ENCODE measurements at regions not wholly inside any gene's neighbourhood (a gene's known extent, or its start where the extent isn't known, plus 50 kb on each side); places are given as distances from the start of the nearest gene placed in this dataset.
"Not testable (repeated sequence)": the region's sequence is repeated elsewhere in the genome, so short reads cannot be mapped to it uniquely, and the experiment has no call there.

DNA sequence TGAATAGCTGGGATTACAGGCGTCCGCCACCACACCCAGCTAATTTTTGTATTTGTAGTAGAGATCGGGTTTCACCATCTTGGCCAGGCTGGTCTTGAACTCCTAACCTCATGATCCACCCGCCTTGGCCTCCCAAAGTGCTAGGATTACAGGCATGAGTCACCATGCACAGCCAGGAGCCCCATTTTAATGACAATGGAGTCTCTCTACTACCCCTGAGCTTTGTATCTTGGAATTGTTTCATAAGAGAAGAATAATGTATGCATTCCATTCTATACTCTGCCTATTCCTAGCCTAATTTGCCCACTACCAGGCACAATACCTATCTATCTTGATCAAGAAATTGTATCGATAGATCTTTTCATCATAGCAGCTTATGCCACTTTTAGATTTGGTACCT is 574.1 kb downstream of the HTR1A start:
- RAD21 ChIA-PET (ENCODE audit: unreplicated experiment) = interaction anchor here (0.7 kb wide), 1 partner anchor 142 kb away, joined by 4 read pairs; no protein-coding TSS in a partner anchor
- H3K36me3 ChIP-seq (ENCODE audit: control insufficient read depth in 2 of 2, insufficient read depth in 2 of 2, low read length in 1 of 2); H3K79me2 ChIP-seq (ENCODE audit: control insufficient read depth, insufficient read depth, low read length); H3K27ac ChIP-seq (ENCODE audit: control insufficient read depth, insufficient read depth); in situ Hi-C loops (cut with MboI); H3K4me3 ChIP-seq; H3K27me3 ChIP-seq (replicated peaks in 1 of 2; ENCODE audit: control insufficient read depth in 2 of 2, insufficient read depth in 2 of 2, low read length in 1 of 2); H2AFZ ChIP-seq (ENCODE audit: control insufficient read depth, low read depth, low read length); intact Hi-C loops (cut with micrococcal nuclease; ENCODE audit: unreplicated experiment); DNase-seq (ENCODE audit: low read depth, low spot score); ATAC-seq; H3K9ac ChIP-seq (ENCODE audit: control insufficient read depth, insufficient read depth, low read length); BruUV-seq (replicated peaks); POLR2A ChIA-PET; H3K9me3 ChIP-seq (replicated peaks; ENCODE audit: control insufficient read depth, insufficient read depth, low read length); H3K4me1 ChIP-seq (ENCODE audit: control insufficient read depth, insufficient read depth, low read length); H4K20me1 ChIP-seq (ENCODE audit: control insufficient read depth, insufficient read depth); FAIRE-seq; H3K4me2 ChIP-seq (ENCODE audit: control insufficient read depth, insufficient read depth): not testable (repeated sequence)
- SMC1A ChIA-PET (ENCODE audit: uncharacterized antibody, unreplicated experiment) = interaction anchor here (0.6 to 1.0 kb wide), 3 partner anchors 13 to 728 kb away, joined by 3 read pairs; no protein-coding TSS in a partner anchor
- WGBS (ENCODE audit: insufficient coverage, insufficient replicate concordance, low lambda C conversion rate, missing lambda C conversion rate) = 52% methylated on average over 5 of the region's 5 CpGs
- CTCF ChIA-PET = interaction anchor here (0.6 kb wide), 1 partner anchor 945 kb away, joined by 3 read pairs; no protein-coding TSS in a partner anchor

- FAIRE-seq (no peak), DNase-seq (ENCODE audit: low read depth, low spot score) (no peak), ATAC-seq (no peak)
- Histone ChIP-seq H4K20me1 (ENCODE audit: control insufficient read depth, insufficient read depth) (no peaks in the 10 kb centered on the region), H3K79me2 (ENCODE audit: control insufficient read depth, insufficient read depth, low read length) (no peaks in the 10 kb centered on the region), H3K4me1 (ENCODE audit: control insufficient read depth, insufficient read depth, low read length) (no peaks in the 10 kb centered on the region), H3K27me3 (replicated peaks in 1 of 2; ENCODE audit: control insufficient read depth in 2 of 2, insufficient read depth in 2 of 2, low read length in 1 of 2) (no peaks in the 10 kb centered on the region), H3K27ac (ENCODE audit: control insufficient read depth, insufficient read depth) (no peak overlapping the region), H3K9me3 (replicated peaks; ENCODE audit: control insufficient read depth, insufficient read depth, low read length) (no peaks in the 10 kb centered on the region), H3K36me3 (ENCODE audit: control insufficient read depth in 2 of 2, insufficient read depth in 2 of 2, low read length in 1 of 2) (no peaks in the 10 kb centered on the region), H3K4me3 (no peak overlapping the region), H3K9ac (ENCODE audit: control insufficient read depth, insufficient read depth, low read length) (no peak overlapping the region), H3K4me2 (ENCODE audit: control insufficient read depth, insufficient read depth) (no peak overlapping the region), H2AFZ (ENCODE audit: control insufficient read depth, low read depth, low read length) (no peak overlapping the region)
- intact Hi-C loops (cut with micrococcal nuclease; ENCODE audit: unreplicated experiment) = no loop called here
- POLR2A ChIA-PET = no interaction called here
- SMC1A ChIA-PET (ENCODE audit: uncharacterized antibody, unreplicated experiment) = interaction anchor here (1.4 kb wide), 1 partner anchor 12 kb away, joined by 3 read pairs; no protein-coding TSS in a partner anchor
- RAD21 ChIA-PET (ENCODE audit: unreplicated experiment) = no interaction called here
- CTCF ChIA-PET = no interaction called here
- in situ Hi-C loops (cut with MboI) = no loop called here
- WGBS (ENCODE audit: insufficient coverage, insufficient replicate concordance, low lambda C conversion rate, missing lambda C conversion rate) = 7% methylated on average over 5 of the region's 6 CpGs
- no TSS peak for BruUV-seq (replicated peaks)
- TF ChIP-seq RFX5 (IDR thresholded peaks at IDR 0.05; ENCODE audit: low read depth, low read length) (no peak), BCLAF1 (IDR thresholded peaks at IDR 0.05) (no peak), BCL11A (IDR thresholded peaks at IDR 0.05; ENCODE audit: low read depth, low read length) (no peak), CTCF (IDR thresholded peaks at IDR 0.05 in 2 of 3, conservative IDR thresholded peaks at IDR 0.05 in 1 of 3; ENCODE audit: control insufficient read depth in 2 of 3, extremely low read depth in 1 of 3, insufficient read depth in 1 of 3, low read depth in 3 of 3, low read length in 3 of 3) (no peak), TCF12 (IDR thresholded peaks at IDR 0.05; ENCODE audit: low read depth, low read length) (no peak), POU2F2 (IDR thresholded peaks at IDR 0.05; ENCODE audit: borderline replicate concordance, low read depth, low read length) (no peak), ELK1 (IDR thresholded peaks at IDR 0.05; ENCODE audit: low read depth, low read length) (no peak), SMAD1 (IDR thresholded peaks at IDR 0.05; ENCODE audit: low read depth, partially characterized antibody) (no peak), SREBF1 (IDR thresholded peaks at IDR 0.05; ENCODE audit: low read length) (no peak), RUNX3 (IDR thresholded peaks at IDR 0.05; ENCODE audit: low read length) (no peak)
Measured at GRCh38 chr5:63375851-63376250, 586.4 kb downstream of the HTR1A start.

Data from GM12878 (cell line).